ENCODE measurements at regions not wholly inside any gene's neighbourhood (a gene's known extent, or its start where the extent isn't known, plus 50 kb on each side); places are given as distances from the start of the nearest gene placed in this dataset.

- Histone ChIP-seq H3K36me3 (no peaks in the 10 kb centered on the region), H3K27ac (no peak overlapping the region), H3K27me3 (no peaks in the 10 kb centered on the region), H3K9me3 (no peaks in the 10 kb centered on the region), H3K4me1 (no peaks in the 10 kb centered on the region), H3K4me3 (no peak overlapping the region)
- DNase-seq = no peak
- 83 to 89% methylated on average over 2 of the region's 2 CpGs for WGBS, 2 donors (ENCODE audit: low coverage in 1 of 2)
- TF ChIP-seq EP300 (IDR thresholded peaks at IDR 0.05; ENCODE audit: low read depth) (no peak), POLR2A (IDR thresholded peaks at IDR 0.05) (no peak), POLR2AphosphoS5 (IDR thresholded peaks at IDR 0.05) (no peak)
- TF ChIP-seq, protein P1, sequence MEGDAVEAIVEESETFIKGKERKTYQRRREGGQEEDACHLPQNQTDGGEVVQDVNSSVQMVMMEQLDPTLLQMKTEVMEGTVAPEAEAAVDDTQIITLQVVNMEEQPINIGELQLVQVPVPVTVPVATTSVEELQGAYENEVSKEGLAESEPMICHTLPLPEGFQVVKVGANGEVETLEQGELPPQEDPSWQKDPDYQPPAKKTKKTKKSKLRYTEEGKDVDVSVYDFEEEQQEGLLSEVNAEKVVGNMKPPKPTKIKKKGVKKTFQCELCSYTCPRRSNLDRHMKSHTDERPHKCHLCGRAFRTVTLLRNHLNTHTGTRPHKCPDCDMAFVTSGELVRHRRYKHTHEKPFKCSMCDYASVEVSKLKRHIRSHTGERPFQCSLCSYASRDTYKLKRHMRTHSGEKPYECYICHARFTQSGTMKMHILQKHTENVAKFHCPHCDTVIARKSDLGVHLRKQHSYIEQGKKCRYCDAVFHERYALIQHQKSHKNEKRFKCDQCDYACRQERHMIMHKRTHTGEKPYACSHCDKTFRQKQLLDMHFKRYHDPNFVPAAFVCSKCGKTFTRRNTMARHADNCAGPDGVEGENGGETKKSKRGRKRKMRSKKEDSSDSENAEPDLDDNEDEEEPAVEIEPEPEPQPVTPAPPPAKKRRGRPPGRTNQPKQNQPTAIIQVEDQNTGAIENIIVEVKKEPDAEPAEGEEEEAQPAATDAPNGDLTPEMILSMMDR (IDR thresholded peaks at IDR 0.05) = no peak
- intact Hi-C loops (cut with DNase I; ENCODE audit: low total_unique reads) = no loop called here
- in situ Hi-C loops (cut with MboI; ENCODE audit: low pct_ligation_motif_present in 1 of 4, low pct_unique_long_range_greater_than_20kb in 1 of 4, low sequenced_read_pairs in 3 of 4) = loop anchor here in 2 of 4 donors (25.0 kb wide), 2 partner anchors 1160 to 1185 kb away; no protein-coding TSS in a partner anchor
These were observed 929.5 kb upstream of the ROBO1 start for GRCh38 chr3:80697291-80697690.

- Histone ChIP-seq H3K9me3 (no peaks in the 10 kb centered on the region), H3K36me3 (no peaks in the 10 kb centered on the region), H3K4me1 (no peaks in the 10 kb centered on the region), H3K27ac (no peak overlapping the region), H3K4me3 (no peak overlapping the region), H3K27me3 (no peaks in the 10 kb centered on the region)
- in situ Hi-C loops (cut with MboI; ENCODE audit: low pct_ligation_motif_present in 1 of 4, low pct_unique_long_range_greater_than_20kb in 1 of 4, low sequenced_read_pairs in 3 of 4) = loop anchor here in 2 of 4 donors (25.0 kb wide), 2 partner anchors 1159 to 1184 kb away; no protein-coding TSS in a partner anchor
- TF ChIP-seq EP300 (IDR thresholded peaks at IDR 0.05; ENCODE audit: low read depth) (no peak), POLR2A (IDR thresholded peaks at IDR 0.05) (no peak), POLR2AphosphoS5 (IDR thresholded peaks at IDR 0.05) (no peak)
- TF ChIP-seq, protein P1 (IDR thresholded peaks at IDR 0.05) = no peak
- intact Hi-C loops (cut with DNase I; ENCODE audit: low total_unique reads) = no loop called here
- no peak for DNase-seq
- 41 to 45% methylated on average over 2 of the region's 2 CpGs for WGBS, 2 donors (ENCODE audit: low coverage in 1 of 2)
These were observed 928.5 kb upstream of the ROBO1 start for GRCh38 chr3:80696280-80696679.

DNA sequence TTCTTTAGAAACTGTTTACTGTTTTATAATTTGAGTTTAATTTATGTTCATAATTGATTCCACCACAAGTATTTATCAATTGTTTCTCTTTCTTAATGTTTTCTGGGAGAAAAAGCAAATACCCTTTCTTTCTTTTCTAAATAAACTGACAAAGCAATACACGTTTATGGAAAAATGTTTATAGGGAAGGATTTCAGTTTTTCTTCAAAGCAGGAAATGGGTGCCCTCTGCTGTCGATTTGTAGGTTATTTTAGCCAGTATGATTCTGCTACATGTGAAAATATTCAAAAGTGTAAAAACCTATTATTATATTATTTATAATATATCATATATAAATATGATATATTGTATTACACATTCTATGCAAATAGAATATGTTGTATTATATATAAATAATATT lies 921.0 kb upstream of the ROBO1 start:
- H3K4me3 ChIP-seq = no peak overlapping the region
- in situ Hi-C loops (cut with MboI; ENCODE audit: low pct_ligation_motif_present in 1 of 4, low pct_unique_long_range_greater_than_20kb in 1 of 4, low sequenced_read_pairs in 3 of 4) (loop anchor here in 2 of 4 donors (25.0 kb wide), 2 partner anchors 1152 to 1177 kb away; no protein-coding TSS in a partner anchor), intact Hi-C loops (cut with DNase I; ENCODE audit: low total_unique reads) (no loop called here)
- 3 to 5% methylated on average over 2 of the region's 2 CpGs for WGBS, 2 donors (ENCODE audit: low coverage in 1 of 2)
- H3K4me1 ChIP-seq = no peaks in the 10 kb centered on the region
- no peaks in the 10 kb centered on the region for H3K9me3 ChIP-seq
- H3K36me3 ChIP-seq = no peaks in the 10 kb centered on the region
- H3K27me3 ChIP-seq = no peaks in the 10 kb centered on the region
- TF ChIP-seq POLR2AphosphoS5 (IDR thresholded peaks at IDR 0.05) = no peak
- TF ChIP-seq, protein P1 (IDR thresholded peaks at IDR 0.05) = peak in 4 of 5 experiments; percentile 18 to 36 (median 24)
- TF ChIP-seq POLR2A (IDR thresholded peaks at IDR 0.05) = no peak
- no peak for TF ChIP-seq EP300 (IDR thresholded peaks at IDR 0.05; ENCODE audit: low read depth)
- no peak overlapping the region for H3K27ac ChIP-seq
- no peak for DNase-seq

DNA sequence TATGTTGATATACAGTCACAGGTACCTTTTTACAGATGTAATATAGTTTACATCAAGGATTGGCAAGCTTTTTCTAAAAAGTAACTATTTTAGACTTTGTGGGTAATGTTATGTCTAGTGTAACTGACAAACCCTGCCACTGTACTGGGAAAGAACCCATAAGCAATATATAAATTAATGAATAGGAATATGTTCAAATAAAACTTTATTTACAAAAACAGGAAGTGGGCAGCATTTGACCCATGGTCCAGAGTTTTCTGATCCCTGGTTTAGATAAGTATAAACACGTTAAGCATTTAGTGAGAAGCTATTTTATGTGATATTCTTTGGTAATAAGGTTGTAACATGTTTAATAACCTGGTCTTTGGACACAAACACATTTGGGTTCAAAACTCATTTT lies 915.2 kb upstream of the ROBO1 start:
- H3K4me3 ChIP-seq = no peak overlapping the region
- H3K27ac ChIP-seq = no peak overlapping the region
- H3K36me3 ChIP-seq = no peaks in the 10 kb centered on the region
- in situ Hi-C loops (cut with MboI; ENCODE audit: low pct_ligation_motif_present in 1 of 4, low pct_unique_long_range_greater_than_20kb in 1 of 4, low sequenced_read_pairs in 3 of 4) = loop anchor here in 2 of 4 donors (25.0 kb wide), 2 partner anchors 1146 to 1171 kb away; no protein-coding TSS in a partner anchor
- H3K9me3 ChIP-seq = no peaks in the 10 kb centered on the region
- intact Hi-C loops (cut with DNase I; ENCODE audit: low total_unique reads) = no loop called here
- TF ChIP-seq POLR2AphosphoS5 (IDR thresholded peaks at IDR 0.05) (no peak), POLR2A (IDR thresholded peaks at IDR 0.05) (no peak), EP300 (IDR thresholded peaks at IDR 0.05; ENCODE audit: low read depth) (no peak)
- TF ChIP-seq, protein P1 (IDR thresholded peaks at IDR 0.05) = no peak
- whole genome bisulfite sequencing, 2 donors (ENCODE audit: low coverage in 1 of 2) = 53 to 100% methylated on average over 1 of the region's 1 CpG
- no peak for DNase-seq
- no peaks in the 10 kb centered on the region for H3K27me3 ChIP-seq
- no peaks in the 10 kb centered on the region for H3K4me1 ChIP-seq
